ENCODE measurements at regions not wholly inside any gene's neighbourhood (a gene's known extent, or its start where the extent isn't known, plus 50 kb on each side); places are given as distances from the start of the nearest gene placed in this dataset.
"Not testable (repeated sequence)": the region's sequence is repeated elsewhere in the genome, so short reads cannot be mapped to it uniquely, and the experiment has no call there.

GRCh38 chrY:19644889-19645638 is 99.5 kb downstream of the KDM5D start:
- no peak for DNase-seq

GRCh38 chrY:19637651-19638347 is 106.7 kb downstream of the KDM5D start:
- no peak for DNase-seq

- no peak for DNase-seq
These were observed 115.6 kb downstream of the KDM5D start for GRCh38 chrY:19628926-19629325.

GRCh38 chrY:19622392-19622791 is 122.1 kb downstream of the KDM5D start:
- no peak for DNase-seq

GRCh38 chrY:19621756-19622155 is 122.8 kb downstream of the KDM5D start:
- DNase-seq: no peak

- no peak for DNase-seq
These were observed 143.4 kb downstream of the KDM5D start for GRCh38 chrY:19601113-19601512.

GRCh38 chrY:19600711-19601110 is 143.8 kb downstream of the KDM5D start:
- no peak for DNase-seq

GRCh38 chrY:19590235-19590634 is 154.3 kb downstream of the KDM5D start:
- no peak for DNase-seq

- no peak for DNase-seq
These were observed 154.9 kb downstream of the KDM5D start for GRCh38 chrY:19589664-19590063.

- DNase-seq: no peak
These were observed 157.2 kb downstream of the KDM5D start for GRCh38 chrY:19587311-19587710.

- not testable (repeated sequence) for DNase-seq
These were observed 163.5 kb downstream of the KDM5D start for GRCh38 chrY:19580990-19581389.

GRCh38 chrY:19578281-19578874 is 166.1 kb downstream of the KDM5D start:
- DNase-seq: no peak

GRCh38 chrY:19577250-19577649 is 167.3 kb downstream of the KDM5D start:
- no peak for DNase-seq

- DNase-seq: no peak
These were observed 169.6 kb downstream of the KDM5D start for GRCh38 chrY:19574939-19575338.

- DNase-seq: no peak
These were observed 170.9 kb downstream of the KDM5D start for GRCh38 chrY:19573646-19574045.

- DNase-seq: no peak
These were observed 173.5 kb downstream of the KDM5D start for GRCh38 chrY:19570999-19571398.

- DNase-seq: peak in 1 of 2 donors; percentile 2
These were observed 176.6 kb downstream of the KDM5D start for GRCh38 chrY:19567943-19568342.

- DNase-seq: peak; percentile 74 to 81
These were observed 177.2 kb downstream of the KDM5D start for GRCh38 chrY:19567051-19567921.

GRCh38 chrY:19559161-19559560 is 185.4 kb downstream of the KDM5D start:
- no peak for DNase-seq

- DNase-seq: no peak
These were observed 194.7 kb downstream of the KDM5D start for GRCh38 chrY:19549671-19550466.

GRCh38 chrY:19541475-19542306 is 202.8 kb downstream of the KDM5D start:
- DNase-seq: no peak
